ENCODE measurements at regions not wholly inside any gene's neighbourhood (a gene's known extent, or its start where the extent isn't known, plus 50 kb on each side); places are given as distances from the start of the nearest gene placed in this dataset.

- no peak for DNase-seq
These were observed 62.3 kb upstream of the IER3 start for GRCh38 chr6:30806581-30807183.

GRCh38 chr6:30804333-30804732, 60.0 kb upstream of the IER3 start:
- no peak for DNase-seq

GRCh38 chr6:30802731-30803130, 58.4 kb upstream of the IER3 start:
- no peak for DNase-seq

GRCh38 chr6:30801950-30802349, 57.6 kb upstream of the IER3 start:
- DNase-seq: no peak

- no peak for DNase-seq
These were observed 56.5 kb upstream of the IER3 start for GRCh38 chr6:30800871-30801270.

- DNase-seq: peak in 1 of 2 experiments; percentile 14
These were observed 54.9 kb upstream of the IER3 start for GRCh38 chr6:30799210-30799609.

- no peak for DNase-seq
These were observed 54.1 kb upstream of the IER3 start for GRCh38 chr6:30798494-30798893.

- DNase-seq: no peak
These were observed 51.4 kb upstream of the IER3 start for GRCh38 chr6:30795549-30796293.
